ENCODE measurements at regions not wholly inside any gene's neighbourhood (a gene's known extent, or its start where the extent isn't known, plus 50 kb on each side); places are given as distances from the start of the nearest gene placed in this dataset.

- no peak for TF ChIP-seq ZNF70 (CRISPR knock-in tag; IDR thresholded peaks at IDR 0.05)
- no peak for TF ChIP-seq POU6F1 (CRISPR knock-in tag; IDR thresholded peaks at IDR 0.05; ENCODE audit: borderline replicate concordance, low read depth)
- TF ChIP-seq CSRNP3 (CRISPR knock-in tag; IDR thresholded peaks at IDR 0.05) = no peak
- TF ChIP-seq ZFP30 (CRISPR knock-in tag; IDR thresholded peaks at IDR 0.05) = no peak
- no peak for TF ChIP-seq ISL1 (CRISPR knock-in tag; IDR thresholded peaks at IDR 0.05)
- TF ChIP-seq ZNF8 (CRISPR knock-in tag; IDR thresholded peaks at IDR 0.05) = no peak
These were observed 330.3 kb downstream of the PDHA2 start for GRCh38 chr4:96170198-96170597.
